Neuronal stem cell (in vitro differentiated cells): ENCODE measurements at regions not wholly inside any gene's neighbourhood (a gene's known extent, or its start where the extent isn't known, plus 50 kb on each side); places are given as distances from the start of the nearest gene placed in this dataset.

Experiments
- DNase-seq: peaks from one replicate; pipeline ENCODE4 v3.0.0-alpha.2; 2013; ENCODE audit warnings: low spot score
- H2AFZ ChIP-seq: one replicate; pipeline ENCODE4 v1.6.1; 2013; ENCODE audit warnings: mild to moderate bottlenecking, low read length, inconsistent platforms
- H2AK5ac ChIP-seq: 2 replicates; pipeline ENCODE4 v1.6.1; 2013; ENCODE audit warnings: low read depth, mild to moderate bottlenecking, inconsistent platforms, low read length, moderate library complexity, mixed read lengths
- H2BK120ac ChIP-seq: 2 replicates; pipeline ENCODE4 v1.6.1; 2013; ENCODE audit warnings: low read depth, mild to moderate bottlenecking, inconsistent platforms, low read length, moderate library complexity, mixed read lengths
- H2BK12ac ChIP-seq: one replicate; pipeline ENCODE4 v1.6.1; 2013; ENCODE audit warnings: low read length, inconsistent platforms
- H2BK15ac ChIP-seq: 2 replicates; pipeline ENCODE4 v1.6.1; 2013; ENCODE audit warnings: mild to moderate bottlenecking, low read length, inconsistent platforms, mixed read lengths
- H2BK5ac ChIP-seq: one replicate; pipeline ENCODE4 v1.6.1; 2013; ENCODE audit warnings: inconsistent platforms, mild to moderate bottlenecking, low read length, moderate library complexity
- H3K14ac ChIP-seq: one replicate; pipeline ENCODE4 v1.6.1; 2013; ENCODE audit warnings: low read length, inconsistent platforms
- H3K18ac ChIP-seq: 2 replicates; pipeline ENCODE4 v1.6.1; 2013; ENCODE audit warnings: low read length, inconsistent platforms
- H3K23ac ChIP-seq: 2 replicates; pipeline ENCODE4 v1.6.1; 2013; ENCODE audit warnings: low read depth, mild to moderate bottlenecking, mixed read lengths, low read length, inconsistent platforms; ENCODE audit not compliant: poor library complexity
- H3K27ac ChIP-seq: replicated peaks from 3 replicates; pipeline ENCODE4 v1.5.1; 2013; ENCODE audit warnings: low read length, inconsistent platforms
- H3K27me3 ChIP-seq, 3 experiments: 2 replicates each; pipeline ENCODE4 v1.6.1; 2013; ENCODE audit warnings: low read length in 3 of 3, mild to moderate bottlenecking in 2 of 3, inconsistent platforms in 1 of 3, low read depth in 1 of 3, mixed read lengths in 1 of 3, moderate library complexity in 1 of 3; ENCODE audit not compliant: control insufficient read depth in 3 of 3, insufficient read depth in 3 of 3
- H3K36me3 ChIP-seq, 2 donors: replicated peaks in 1 of 2; 2 replicates each; pipeline ENCODE4 v1.6.1; 2013; ENCODE audit warnings: low read length in 2 of 2; ENCODE audit not compliant: control insufficient read depth in 2 of 2, insufficient read depth in 2 of 2
- H3K4ac ChIP-seq: 2 replicates; pipeline ENCODE4 v1.6.1; 2013; ENCODE audit warnings: inconsistent platforms, mild to moderate bottlenecking, low read length, moderate library complexity
- H3K4me1 ChIP-seq, 2 donors: 1 replicate in 1 of 2; 2 replicates in 1 of 2; pipeline ENCODE4 v1.6.1; 2013; ENCODE audit warnings: low read length in 2 of 2, low read depth in 1 of 2; ENCODE audit not compliant: control insufficient read depth in 2 of 2, insufficient read depth in 1 of 2
- H3K4me2 ChIP-seq: one replicate; pipeline ENCODE4 v1.6.1; 2013; ENCODE audit warnings: mild to moderate bottlenecking, low read length, inconsistent platforms; ENCODE audit not compliant: insufficient read depth, poor library complexity, severe bottlenecking
- H3K4me3 ChIP-seq, 2 donors: 2 replicates each; pipeline ENCODE4 v1.5.1; 2013; ENCODE audit warnings: low read length in 2 of 2, mild to moderate bottlenecking in 2 of 2, inconsistent platforms in 1 of 2, moderate library complexity in 1 of 2
- H3K79me1 ChIP-seq: one replicate; pipeline ENCODE4 v1.6.1; 2013; ENCODE audit warnings: low read depth, mild to moderate bottlenecking, inconsistent platforms, low read length, moderate library complexity
- H3K9ac ChIP-seq: one replicate; pipeline ENCODE4 v1.6.1; 2013; ENCODE audit warnings: mild to moderate bottlenecking, low read depth, low read length, inconsistent platforms; ENCODE audit not compliant: poor library complexity
- H3K9me3 ChIP-seq, 2 donors: replicated peaks in 1 of 2; 2 replicates each; pipeline versions ENCODE3 to v1.6.1; 2013; ENCODE audit warnings: low read length in 2 of 2, mild to moderate bottlenecking in 2 of 2, inconsistent platforms in 1 of 2, low read depth in 1 of 2, mixed read lengths in 1 of 2, moderate library complexity in 1 of 2; ENCODE audit not compliant: control insufficient read depth in 2 of 2, insufficient read depth in 1 of 2
- H4K8ac ChIP-seq: one replicate; pipeline ENCODE4 v1.6.1; 2013; ENCODE audit warnings: low read depth, mild to moderate bottlenecking, inconsistent platforms, low read length, moderate library complexity
- H4K91ac ChIP-seq: one replicate; pipeline ENCODE4 v1.6.1; 2013; ENCODE audit warnings: low read length, low read depth, mild to moderate bottlenecking, inconsistent platforms; ENCODE audit not compliant: poor library complexity
- WGBS, 2 donors: extraction: QIAGEN DNeasy Blood & Tissue Kit; methylation state at CpG; one replicate each; pipeline ENCODE4 v1.1.7; 2013; ENCODE audit warnings: missing lambda C conversion rate in 2 of 2, mixed read lengths in 1 of 2; ENCODE audit not compliant: insufficient read length in 2 of 2, insufficient replicate concordance in 1 of 2; ENCODE audit errors: extremely low coverage in 2 of 2; 5-methylcytosine and 5-hydroxymethylcytosine counted together

GRCh38 chr11:127997594-127997993 is 589.8 kb downstream of the ETS1 start:
- H2BK120ac ChIP-seq = no peak overlapping the region
- no peaks in the 10 kb centered on the region for H3K4me1 ChIP-seq
- H3K9ac ChIP-seq = no peak overlapping the region
- H3K36me3 ChIP-seq = no peaks in the 10 kb centered on the region
- no peaks in the 10 kb centered on the region for H3K79me1 ChIP-seq
- WGBS, 2 donors = no CpG with 5 or more reads among the region's 2 CpGs
- H3K14ac ChIP-seq = no peak overlapping the region
- H3K4ac ChIP-seq = no peak overlapping the region
- no peak overlapping the region for H3K4me2 ChIP-seq
- no peak overlapping the region for H4K8ac ChIP-seq
- H3K23ac ChIP-seq = no peak overlapping the region
- H3K18ac ChIP-seq = no peak overlapping the region
- H2BK12ac ChIP-seq = no peak overlapping the region
- H3K27ac ChIP-seq = no peak overlapping the region
- no peak for DNase-seq
- H3K27me3 ChIP-seq = no peaks in the 10 kb centered on the region
- no peak overlapping the region for H4K91ac ChIP-seq
- H3K9me3 ChIP-seq = peaks cover 0 to 2% of the 10 kb centered on the region in 2 donors
- H2BK5ac ChIP-seq = no peak overlapping the region
- H3K4me3 ChIP-seq = no peak overlapping the region
- no peak overlapping the region for H2BK15ac ChIP-seq
- H2AFZ ChIP-seq = no peak overlapping the region
- H2AK5ac ChIP-seq = no peak overlapping the region

GRCh38 chr11:127996825-127997224 is 590.5 kb downstream of the ETS1 start:
- Histone ChIP-seq H3K36me3 (no peaks in the 10 kb centered on the region), H3K4me3 (no peak overlapping the region), H3K79me1 (no peaks in the 10 kb centered on the region), H3K4ac (no peak overlapping the region), H2BK12ac (no peak overlapping the region), H2BK5ac (no peak overlapping the region), H2BK15ac (no peak overlapping the region), H2AFZ (no peak overlapping the region), H3K23ac (no peak overlapping the region), H3K4me1 (no peaks in the 10 kb centered on the region), H3K27ac (no peak overlapping the region), H4K91ac (no peak overlapping the region), H4K8ac (no peak overlapping the region), H3K14ac (no peak overlapping the region), H2BK120ac (no peak overlapping the region), H3K9me3 (peaks cover 0 to 2% of the 10 kb centered on the region in 2 donors), H3K27me3 (no peaks in the 10 kb centered on the region), H2AK5ac (no peak overlapping the region), H3K9ac (no peak overlapping the region), H3K4me2 (no peak overlapping the region), H3K18ac (no peak overlapping the region)
- WGBS, 2 donors = no CpG with 5 or more reads among the region's 5 CpGs
- no peak for DNase-seq

- Histone ChIP-seq H4K91ac (no peak overlapping the region), H3K4ac (no peak overlapping the region), H3K9me3 (peaks cover 0 to 2% of the 10 kb centered on the region in 2 donors), H3K18ac (no peak overlapping the region), H3K9ac (no peak overlapping the region), H4K8ac (no peak overlapping the region), H3K27me3 (no peaks in the 10 kb centered on the region), H3K79me1 (no peaks in the 10 kb centered on the region), H3K36me3 (no peaks in the 10 kb centered on the region), H2BK12ac (no peak overlapping the region), H2BK5ac (no peak overlapping the region), H3K23ac (no peak overlapping the region), H2AFZ (no peak overlapping the region), H3K4me1 (no peaks in the 10 kb centered on the region), H2BK15ac (no peak overlapping the region), H2AK5ac (no peak overlapping the region), H2BK120ac (no peak overlapping the region), H3K4me2 (no peak overlapping the region), H3K14ac (no peak overlapping the region), H3K27ac (no peak overlapping the region), H3K4me3 (no peak overlapping the region)
- no CpG with 5 or more reads among the region's 3 CpGs for WGBS, 2 donors
- no peak for DNase-seq
Measured at GRCh38 chr11:127995921-127996320, 591.4 kb downstream of the ETS1 start.

- no peak overlapping the region for H2AK5ac ChIP-seq
- no peak overlapping the region for H3K23ac ChIP-seq
- no peak overlapping the region for H3K4me2 ChIP-seq
- no peak overlapping the region for H2BK15ac ChIP-seq
- no peaks in the 10 kb centered on the region for H3K36me3 ChIP-seq
- H4K8ac ChIP-seq = no peak overlapping the region
- no peak overlapping the region for H4K91ac ChIP-seq
- no peak overlapping the region for H2BK5ac ChIP-seq
- no peaks in the 10 kb centered on the region for H3K79me1 ChIP-seq
- DNase-seq = no peak
- H3K27me3 ChIP-seq = no peaks in the 10 kb centered on the region
- H3K14ac ChIP-seq = no peak overlapping the region
- no peak overlapping the region for H2AFZ ChIP-seq
- H3K4ac ChIP-seq = no peak overlapping the region
- H3K4me1 ChIP-seq = no peaks in the 10 kb centered on the region
- no peak overlapping the region for H2BK12ac ChIP-seq
- WGBS, 2 donors = no CpG with 5 or more reads among the region's 4 CpGs
- peaks cover 0 to 2% of the 10 kb centered on the region in 2 donors for H3K9me3 ChIP-seq
- H3K4me3 ChIP-seq = no peak overlapping the region
- H2BK120ac ChIP-seq = no peak overlapping the region
- H3K9ac ChIP-seq = no peak overlapping the region
- no peak overlapping the region for H3K18ac ChIP-seq
- H3K27ac ChIP-seq = no peak overlapping the region
Measured at GRCh38 chr11:127994736-127995135, 592.6 kb downstream of the ETS1 start.
